GM23338 (cell line): ENCODE measurements at regions not wholly inside any gene's neighbourhood (a gene's known extent, or its start where the extent isn't known, plus 50 kb on each side); places are given as distances from the start of the nearest gene placed in this dataset.

ENCODE experiments used
- ATAC-seq: fragments of 200-7000 bp; cut with Tn5 transposase; 3 replicates; pipeline ENCODE4 v1.9.1; 2020
- DNase-seq: peaks from one replicate; pipeline ENCODE4 v3.0.0-alpha.2; 2015; ENCODE audit warnings: low spot score
- H2AFZ ChIP-seq: fragments of 200-600 bp; sonication (generic); 2 replicates; pipeline ENCODE4 v1.8.0; 2016; ENCODE audit warnings: antibody characterized with exemption, mild to moderate bottlenecking, moderate library complexity
- H3F3A ChIP-seq: fragments of 200-600 bp; sonication (generic); replicated peaks from 2 replicates; pipeline ENCODE4 v1.8.0; 2017; ENCODE audit warnings: antibody characterized with exemption, mixed run types, low read depth
- H3K27ac ChIP-seq: fragments of 200-600 bp; sonication (generic); 2 replicates; pipeline ENCODE4 v1.6.1; 2016; ENCODE audit warnings: low read depth
- H3K27me3 ChIP-seq: fragments of 200-600 bp; sonication (generic); 2 replicates; pipeline ENCODE4 v1.8.0; 2016; ENCODE audit warnings: mild to moderate bottlenecking, mixed run types, moderate library complexity; ENCODE audit not compliant: insufficient read depth
- H3K36me3 ChIP-seq: fragments of 200-600 bp; sonication (generic); 2 replicates; pipeline ENCODE4 v1.8.0; 2016; ENCODE audit warnings: mild to moderate bottlenecking; ENCODE audit not compliant: insufficient read depth
- H3K4me1 ChIP-seq: fragments of 200-600 bp; sonication (generic); 2 replicates; pipeline ENCODE4 v1.8.0; 2016; ENCODE audit warnings: mild to moderate bottlenecking, moderate library complexity; ENCODE audit not compliant: insufficient read depth
- H3K4me2 ChIP-seq: fragments of 200-600 bp; sonication (generic); 2 replicates; pipeline ENCODE4 v1.7.1; 2017; ENCODE audit warnings: mixed run types
- H3K4me3 ChIP-seq: fragments of 200-600 bp; sonication (generic); 2 replicates; pipeline ENCODE4 v1.6.1; 2016; ENCODE audit warnings: mixed run types
- H3K79me2 ChIP-seq: fragments of 200-600 bp; sonication (generic); replicated peaks from 2 replicates; pipeline ENCODE4 v1.8.0; 2017; ENCODE audit warnings: mild to moderate bottlenecking; ENCODE audit not compliant: insufficient read depth
- H3K9me2 ChIP-seq: fragments of 200-600 bp; sonication (generic); 2 replicates; pipeline ENCODE4 v1.8.0; 2017; ENCODE audit not compliant: insufficient read depth
- H4K20me1 ChIP-seq: fragments of 200-600 bp; sonication (generic); replicated peaks from 2 replicates; pipeline ENCODE4 v1.8.0; 2017; ENCODE audit warnings: mild to moderate bottlenecking; ENCODE audit not compliant: insufficient read depth
- H3K27ac Mint-ChIP-seq: 2 replicates; pipeline ENCODE4 v1.8.0; 2020; ENCODE audit warnings: inconsistent platforms, mild to moderate bottlenecking, moderate library complexity, mixed read lengths
- H3K27me3 Mint-ChIP-seq: 3 replicates; pipeline ENCODE4 v1.8.0; 2022; ENCODE audit warnings: low read depth, mild to moderate bottlenecking, moderate library complexity, mixed read lengths, inconsistent platforms; ENCODE audit not compliant: insufficient read depth, poor library complexity
- H3K36me3 Mint-ChIP-seq: 3 replicates; pipeline ENCODE4 v1.8.0; 2021; ENCODE audit warnings: low read depth, mild to moderate bottlenecking, inconsistent platforms, moderate library complexity, mixed read lengths
- H3K4me1 Mint-ChIP-seq: 3 replicates; pipeline ENCODE4 v1.8.0; 2020; ENCODE audit warnings: mild to moderate bottlenecking, inconsistent platforms, mixed read lengths
- H3K4me3 Mint-ChIP-seq: 3 replicates; pipeline ENCODE4 v1.8.0; 2021; ENCODE audit warnings: moderate library complexity, mild to moderate bottlenecking, inconsistent platforms, mixed read lengths
- H3K9me3 Mint-ChIP-seq: 3 replicates; pipeline ENCODE4 v1.8.0; 2020; ENCODE audit warnings: moderate library complexity, mild to moderate bottlenecking, inconsistent platforms, mixed read lengths
- CREB1 ChIP-seq: fragments of 250-450 bp; sonication (Bioruptor Pico); IDR thresholded peaks from 2 replicates; pipeline ENCODE4 v1.5.0; 2020; ENCODE audit warnings: low read depth, mild to moderate bottlenecking, moderate library complexity
- EZH2 ChIP-seq: fragments of 200-600 bp; sonication (generic); IDR thresholded peaks from one replicate; pipeline ENCODE4 v1.8.0; 2017; ENCODE audit warnings: antibody characterized with exemption, mild to moderate bottlenecking, low read depth; ENCODE audit not compliant: unreplicated experiment
- EZH2phosphoT487 ChIP-seq: fragments of 200-600 bp; sonication (generic); IDR thresholded peaks from one replicate; pipeline ENCODE4 v1.8.1; 2018; ENCODE audit warnings: antibody characterized with exemption; ENCODE audit not compliant: unreplicated experiment
- JUNB ChIP-seq: IDR thresholded peaks from one replicate; pipeline ENCODE4 v1.6.1; 2016; ENCODE audit warnings: antibody characterized with exemption; ENCODE audit not compliant: unreplicated experiment
- NANOG ChIP-seq: IDR thresholded peaks from 2 replicates; pipeline ENCODE4 v1.6.1; 2016; ENCODE audit warnings: antibody characterized with exemption, borderline replicate concordance
- POLR2AphosphoS5 ChIP-seq: IDR thresholded peaks from 2 replicates; pipeline ENCODE4 v1.6.1; 2016; ENCODE audit warnings: antibody characterized with exemption, low read depth
- STAT1 ChIP-seq: IDR thresholded peaks from one replicate; pipeline ENCODE4 v1.6.1; 2016; ENCODE audit warnings: antibody characterized with exemption; ENCODE audit not compliant: unreplicated experiment
- ZNF114 ChIP-seq: fragments of 250-450 bp; sonication (Bioruptor Pico); IDR thresholded peaks from 2 replicates; pipeline ENCODE4 v1.5.0; 2020; ENCODE audit warnings: mild to moderate bottlenecking, moderate library complexity
- ZNF331 ChIP-seq: fragments of 250-450 bp; sonication (Bioruptor Pico); IDR thresholded peaks from 2 replicates; pipeline ENCODE4 v1.5.0; 2020; ENCODE audit warnings: low read depth, mild to moderate bottlenecking, moderate library complexity
- TF ChIP-seq, protein P1 (sequence below): IDR thresholded peaks from 2 replicates; pipeline ENCODE4 v1.6.1; 2016; ENCODE audit warnings: antibody characterized with exemption
- TF ChIP-seq, protein P2 (sequence below): IDR thresholded peaks from one replicate; pipeline ENCODE4 v1.6.1; 2018; ENCODE audit warnings: antibody characterized with exemption; ENCODE audit not compliant: unreplicated experiment
- TF ChIP-seq, protein P3 (sequence below), 2 experiments: fragments of 200-600 bp in 1 of 2; sonication (generic) in 1 of 2; conservative IDR thresholded peaks; 2 replicates each; pipeline versions ENCODE4 v1.5.1 to v1.6.1; 2016 to 2017; ENCODE audit warnings: antibody characterized with exemption in 2 of 2, low read depth in 2 of 2, mild to moderate bottlenecking in 2 of 2, moderate library complexity in 1 of 2
- TF ChIP-seq, protein P4 (sequence below): fragments of 250-450 bp; sonication (Bioruptor Pico); IDR thresholded peaks from 2 replicates; pipeline ENCODE4 v1.5.0; 2020; ENCODE audit warnings: mild to moderate bottlenecking, moderate library complexity

DNA sequence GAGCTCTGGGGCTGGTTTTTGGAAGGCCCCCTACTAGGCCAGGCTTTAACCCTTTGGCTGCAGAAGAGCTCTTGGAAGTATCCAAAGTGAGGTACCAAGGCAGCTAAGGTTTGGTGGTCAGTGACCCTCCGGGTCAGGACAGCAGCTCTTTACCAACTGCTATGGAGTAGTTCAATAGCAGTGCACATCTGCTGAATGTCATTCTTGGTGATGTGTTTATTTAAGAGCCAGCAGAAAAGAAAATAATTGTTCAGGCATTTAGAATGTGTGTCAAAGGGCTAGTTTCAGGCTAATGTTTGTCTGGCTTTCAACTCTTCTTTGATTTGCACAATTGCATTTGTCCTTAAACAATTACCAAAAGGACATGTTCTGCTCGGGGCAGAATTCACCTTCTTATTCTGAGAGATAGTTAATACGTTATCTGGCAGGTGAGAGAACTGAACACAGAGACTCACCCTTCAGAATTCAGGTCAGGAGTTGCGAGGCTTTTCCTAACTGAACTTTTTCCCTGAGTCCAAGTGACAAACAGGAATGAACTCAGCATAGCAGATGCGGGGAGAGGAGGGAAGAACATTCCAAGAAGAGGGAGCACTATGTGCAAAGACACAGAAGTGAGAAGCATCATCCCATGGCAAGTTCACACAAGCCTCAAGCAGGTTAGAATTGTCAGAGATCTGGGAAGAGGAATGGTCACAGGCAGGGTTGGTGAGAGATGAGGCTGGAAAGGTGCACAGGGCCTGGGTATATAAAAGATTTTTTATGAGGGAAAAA is 556.7 kb upstream of the TLE4 start:
- Histone ChIP-seq H3K27me3 (no peaks in the 10 kb centered on the region), H3K4me3 (no peak overlapping the region), H3K79me2 (no peaks in the 10 kb centered on the region), H3K36me3 (no peaks in the 10 kb centered on the region), H3K27ac (no peak overlapping the region), H4K20me1 (no peaks in the 10 kb centered on the region), H2AFZ (no peak overlapping the region), H3F3A (no peaks in the 10 kb centered on the region), H3K4me2 (no peak overlapping the region), H3K4me1 (no peaks in the 10 kb centered on the region; the same call in 1 of the 2 replicates), H3K9me2 (peaks cover 20% of the 10 kb centered on the region; the same call in 1 of the 2 replicates)
- TF ChIP-seq, protein P1, sequence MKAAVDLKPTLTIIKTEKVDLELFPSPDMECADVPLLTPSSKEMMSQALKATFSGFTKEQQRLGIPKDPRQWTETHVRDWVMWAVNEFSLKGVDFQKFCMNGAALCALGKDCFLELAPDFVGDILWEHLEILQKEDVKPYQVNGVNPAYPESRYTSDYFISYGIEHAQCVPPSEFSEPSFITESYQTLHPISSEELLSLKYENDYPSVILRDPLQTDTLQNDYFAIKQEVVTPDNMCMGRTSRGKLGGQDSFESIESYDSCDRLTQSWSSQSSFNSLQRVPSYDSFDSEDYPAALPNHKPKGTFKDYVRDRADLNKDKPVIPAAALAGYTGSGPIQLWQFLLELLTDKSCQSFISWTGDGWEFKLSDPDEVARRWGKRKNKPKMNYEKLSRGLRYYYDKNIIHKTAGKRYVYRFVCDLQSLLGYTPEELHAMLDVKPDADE: no peak
- no peak for TF ChIP-seq EZH2
- TF ChIP-seq CREB1 (CRISPR knock-in tag): no peak
- TF ChIP-seq STAT1: no peak
- no peak for TF ChIP-seq ZNF331 (CRISPR knock-in tag)
- TF ChIP-seq NANOG: no peak
- no peak for TF ChIP-seq EZH2phosphoT487
- no peak for TF ChIP-seq ZNF114 (CRISPR knock-in tag)
- no peak for TF ChIP-seq JUNB
- TF ChIP-seq, protein P2, sequence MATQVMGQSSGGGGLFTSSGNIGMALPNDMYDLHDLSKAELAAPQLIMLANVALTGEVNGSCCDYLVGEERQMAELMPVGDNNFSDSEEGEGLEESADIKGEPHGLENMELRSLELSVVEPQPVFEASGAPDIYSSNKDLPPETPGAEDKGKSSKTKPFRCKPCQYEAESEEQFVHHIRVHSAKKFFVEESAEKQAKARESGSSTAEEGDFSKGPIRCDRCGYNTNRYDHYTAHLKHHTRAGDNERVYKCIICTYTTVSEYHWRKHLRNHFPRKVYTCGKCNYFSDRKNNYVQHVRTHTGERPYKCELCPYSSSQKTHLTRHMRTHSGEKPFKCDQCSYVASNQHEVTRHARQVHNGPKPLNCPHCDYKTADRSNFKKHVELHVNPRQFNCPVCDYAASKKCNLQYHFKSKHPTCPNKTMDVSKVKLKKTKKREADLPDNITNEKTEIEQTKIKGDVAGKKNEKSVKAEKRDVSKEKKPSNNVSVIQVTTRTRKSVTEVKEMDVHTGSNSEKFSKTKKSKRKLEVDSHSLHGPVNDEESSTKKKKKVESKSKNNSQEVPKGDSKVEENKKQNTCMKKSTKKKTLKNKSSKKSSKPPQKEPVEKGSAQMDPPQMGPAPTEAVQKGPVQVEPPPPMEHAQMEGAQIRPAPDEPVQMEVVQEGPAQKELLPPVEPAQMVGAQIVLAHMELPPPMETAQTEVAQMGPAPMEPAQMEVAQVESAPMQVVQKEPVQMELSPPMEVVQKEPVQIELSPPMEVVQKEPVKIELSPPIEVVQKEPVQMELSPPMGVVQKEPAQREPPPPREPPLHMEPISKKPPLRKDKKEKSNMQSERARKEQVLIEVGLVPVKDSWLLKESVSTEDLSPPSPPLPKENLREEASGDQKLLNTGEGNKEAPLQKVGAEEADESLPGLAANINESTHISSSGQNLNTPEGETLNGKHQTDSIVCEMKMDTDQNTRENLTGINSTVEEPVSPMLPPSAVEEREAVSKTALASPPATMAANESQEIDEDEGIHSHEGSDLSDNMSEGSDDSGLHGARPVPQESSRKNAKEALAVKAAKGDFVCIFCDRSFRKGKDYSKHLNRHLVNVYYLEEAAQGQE: no peak
- TF ChIP-seq, protein P3, sequence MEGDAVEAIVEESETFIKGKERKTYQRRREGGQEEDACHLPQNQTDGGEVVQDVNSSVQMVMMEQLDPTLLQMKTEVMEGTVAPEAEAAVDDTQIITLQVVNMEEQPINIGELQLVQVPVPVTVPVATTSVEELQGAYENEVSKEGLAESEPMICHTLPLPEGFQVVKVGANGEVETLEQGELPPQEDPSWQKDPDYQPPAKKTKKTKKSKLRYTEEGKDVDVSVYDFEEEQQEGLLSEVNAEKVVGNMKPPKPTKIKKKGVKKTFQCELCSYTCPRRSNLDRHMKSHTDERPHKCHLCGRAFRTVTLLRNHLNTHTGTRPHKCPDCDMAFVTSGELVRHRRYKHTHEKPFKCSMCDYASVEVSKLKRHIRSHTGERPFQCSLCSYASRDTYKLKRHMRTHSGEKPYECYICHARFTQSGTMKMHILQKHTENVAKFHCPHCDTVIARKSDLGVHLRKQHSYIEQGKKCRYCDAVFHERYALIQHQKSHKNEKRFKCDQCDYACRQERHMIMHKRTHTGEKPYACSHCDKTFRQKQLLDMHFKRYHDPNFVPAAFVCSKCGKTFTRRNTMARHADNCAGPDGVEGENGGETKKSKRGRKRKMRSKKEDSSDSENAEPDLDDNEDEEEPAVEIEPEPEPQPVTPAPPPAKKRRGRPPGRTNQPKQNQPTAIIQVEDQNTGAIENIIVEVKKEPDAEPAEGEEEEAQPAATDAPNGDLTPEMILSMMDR (conservative IDR thresholded peaks at IDR 0.05; ENCODE audit: low read depth in 2 of 2): no peak
- TF ChIP-seq POLR2AphosphoS5: no peak
- TF ChIP-seq, protein P4, sequence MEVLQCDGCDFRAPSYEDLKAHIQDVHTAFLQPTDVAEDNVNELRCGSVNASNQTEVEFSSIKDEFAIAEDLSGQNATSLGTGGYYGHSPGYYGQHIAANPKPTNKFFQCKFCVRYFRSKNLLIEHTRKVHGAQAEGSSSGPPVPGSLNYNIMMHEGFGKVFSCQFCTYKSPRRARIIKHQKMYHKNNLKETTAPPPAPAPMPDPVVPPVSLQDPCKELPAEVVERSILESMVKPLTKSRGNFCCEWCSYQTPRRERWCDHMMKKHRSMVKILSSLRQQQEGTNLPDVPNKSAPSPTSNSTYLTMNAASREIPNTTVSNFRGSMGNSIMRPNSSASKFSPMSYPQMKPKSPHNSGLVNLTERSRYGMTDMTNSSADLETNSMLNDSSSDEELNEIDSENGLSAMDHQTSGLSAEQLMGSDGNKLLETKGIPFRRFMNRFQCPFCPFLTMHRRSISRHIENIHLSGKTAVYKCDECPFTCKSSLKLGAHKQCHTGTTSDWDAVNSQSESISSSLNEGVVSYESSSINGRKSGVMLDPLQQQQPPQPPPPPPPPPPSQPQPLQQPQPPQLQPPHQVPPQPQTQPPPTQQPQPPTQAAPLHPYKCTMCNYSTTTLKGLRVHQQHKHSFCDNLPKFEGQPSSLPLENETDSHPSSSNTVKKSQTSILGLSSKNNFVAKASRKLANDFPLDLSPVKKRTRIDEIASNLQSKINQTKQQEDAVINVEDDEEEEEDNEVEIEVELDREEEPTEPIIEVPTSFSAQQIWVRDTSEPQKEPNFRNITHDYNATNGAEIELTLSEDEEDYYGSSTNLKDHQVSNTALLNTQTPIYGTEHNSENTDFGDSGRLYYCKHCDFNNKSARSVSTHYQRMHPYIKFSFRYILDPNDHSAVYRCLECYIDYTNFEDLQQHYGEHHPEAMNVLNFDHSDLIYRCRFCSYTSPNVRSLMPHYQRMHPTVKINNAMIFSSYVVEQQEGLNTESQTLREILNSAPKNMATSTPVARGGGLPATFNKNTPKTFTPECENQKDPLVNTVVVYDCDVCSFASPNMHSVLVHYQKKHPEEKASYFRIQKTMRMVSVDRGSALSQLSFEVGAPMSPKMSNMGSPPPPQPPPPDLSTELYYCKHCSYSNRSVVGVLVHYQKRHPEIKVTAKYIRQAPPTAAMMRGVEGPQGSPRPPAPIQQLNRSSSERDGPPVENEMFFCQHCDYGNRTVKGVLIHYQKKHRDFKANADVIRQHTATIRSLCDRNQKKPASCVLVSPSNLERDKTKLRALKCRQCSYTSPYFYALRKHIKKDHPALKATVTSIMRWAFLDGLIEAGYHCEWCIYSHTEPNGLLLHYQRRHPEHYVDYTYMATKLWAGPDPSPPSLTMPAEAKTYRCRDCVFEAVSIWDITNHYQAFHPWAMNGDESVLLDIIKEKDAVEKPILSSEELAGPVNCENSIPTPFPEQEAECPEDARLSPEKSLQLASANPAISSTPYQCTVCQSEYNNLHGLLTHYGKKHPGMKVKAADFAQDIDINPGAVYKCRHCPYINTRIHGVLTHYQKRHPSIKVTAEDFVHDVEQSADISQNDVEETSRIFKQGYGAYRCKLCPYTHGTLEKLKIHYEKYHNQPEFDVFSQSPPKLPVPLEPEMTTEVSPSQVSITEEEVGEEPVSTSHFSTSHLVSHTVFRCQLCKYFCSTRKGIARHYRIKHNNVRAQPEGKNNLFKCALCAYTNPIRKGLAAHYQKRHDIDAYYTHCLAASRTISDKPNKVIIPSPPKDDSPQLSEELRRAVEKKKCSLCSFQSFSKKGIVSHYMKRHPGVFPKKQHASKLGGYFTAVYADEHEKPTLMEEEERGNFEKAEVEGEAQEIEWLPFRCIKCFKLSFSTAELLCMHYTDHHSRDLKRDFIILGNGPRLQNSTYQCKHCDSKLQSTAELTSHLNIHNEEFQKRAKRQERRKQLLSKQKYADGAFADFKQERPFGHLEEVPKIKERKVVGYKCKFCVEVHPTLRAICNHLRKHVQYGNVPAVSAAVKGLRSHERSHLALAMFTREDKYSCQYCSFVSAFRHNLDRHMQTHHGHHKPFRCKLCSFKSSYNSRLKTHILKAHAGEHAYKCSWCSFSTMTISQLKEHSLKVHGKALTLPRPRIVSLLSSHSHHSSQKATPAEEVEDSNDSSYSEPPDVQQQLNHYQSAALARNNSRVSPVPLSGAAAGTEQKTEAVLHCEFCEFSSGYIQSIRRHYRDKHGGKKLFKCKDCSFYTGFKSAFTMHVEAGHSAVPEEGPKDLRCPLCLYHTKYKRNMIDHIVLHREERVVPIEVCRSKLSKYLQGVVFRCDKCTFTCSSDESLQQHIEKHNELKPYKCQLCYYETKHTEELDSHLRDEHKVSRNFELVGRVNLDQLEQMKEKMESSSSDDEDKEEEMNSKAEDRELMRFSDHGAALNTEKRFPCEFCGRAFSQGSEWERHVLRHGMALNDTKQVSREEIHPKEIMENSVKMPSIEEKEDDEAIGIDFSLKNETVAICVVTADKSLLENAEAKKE (CRISPR knock-in tag): no peak
- H3K9me3 Mint-ChIP-seq: no peaks in the 10 kb centered on the region; the same call in 2 of the 3 replicates
- H3K27me3 Mint-ChIP-seq: no peaks in the 10 kb centered on the region
- no peak for ATAC-seq
- no peaks in the 10 kb centered on the region for H3K36me3 Mint-ChIP-seq
- H3K27ac Mint-ChIP-seq: no peak overlapping the region; the same call in 1 of the 2 replicates
- no peak for DNase-seq
- H3K4me1 Mint-ChIP-seq: peaks cover 11% of the 10 kb centered on the region; the same call in 2 of the 3 replicates
- H3K4me3 Mint-ChIP-seq: no peak overlapping the region
